HG03354 (cell line): ENCODE measurements at regions not wholly inside any gene's neighbourhood (a gene's known extent, or its start where the extent isn't known, plus 50 kb on each side); places are given as distances from the start of the nearest gene placed in this dataset.
"Not testable (repeated sequence)": the region's sequence is repeated elsewhere in the genome, so short reads cannot be mapped to it uniquely, and the experiment has no call there.

Experiments
- ATAC-seq: cut with Tn5 transposase; IDR thresholded peaks from one replicate; pipeline ENCODE4 v1.9.1; 2021; ENCODE audit warnings: mild to moderate bottlenecking; ENCODE audit not compliant: unreplicated experiment, poor library complexity, severe bottlenecking

- ATAC-seq, result no peak
Observed at GRCh38 chr6:96276305-96276704, 245.3 kb upstream of the UFL1 start.

- no peak for ATAC-seq
Observed at GRCh38 chr6:96276856-96277255, 244.8 kb upstream of the UFL1 start.

DNA sequence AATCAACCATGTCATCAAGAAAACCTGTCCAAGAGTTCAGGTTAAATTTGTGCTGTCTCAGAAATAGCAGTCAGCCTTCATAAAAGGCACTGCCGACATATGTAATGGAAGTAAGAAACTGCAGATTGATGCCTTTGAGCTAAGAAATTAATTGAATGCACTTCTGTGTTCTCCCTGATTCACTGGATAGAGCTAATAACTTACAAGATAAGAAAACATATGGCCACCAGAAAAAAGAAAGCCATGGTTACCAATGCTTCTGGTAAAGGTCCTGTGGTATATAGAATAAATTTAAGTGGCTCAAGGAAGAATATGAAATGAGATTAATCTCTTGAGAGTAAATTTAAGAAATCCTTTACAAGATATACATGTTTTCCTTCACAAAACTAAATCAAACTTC is 242.5 kb upstream of the UFL1 start:
- ATAC-seq, result no peak

GRCh38 chr6:96286503-96286902 is 235.1 kb upstream of the UFL1 start:
- ATAC-seq, result no peak

DNA sequence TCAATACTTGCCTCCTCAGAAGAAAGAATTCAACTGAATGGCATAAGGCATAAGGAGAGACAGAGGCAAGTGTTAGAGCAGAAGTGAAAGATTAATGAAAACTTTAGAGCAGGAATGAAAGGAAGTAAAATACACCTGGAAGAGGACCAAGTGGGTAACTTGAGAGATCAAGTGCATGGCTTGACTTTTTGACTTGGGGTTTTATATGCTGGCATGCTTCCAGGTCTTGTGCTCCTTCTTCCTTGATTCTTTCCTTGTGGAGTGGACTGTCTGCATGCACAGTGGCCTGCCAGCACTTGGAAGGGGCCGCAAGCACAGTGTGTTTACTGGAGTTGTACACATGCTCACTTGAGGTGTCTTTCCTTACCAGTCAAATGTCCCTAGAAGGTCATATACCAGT is 222.1 kb upstream of the UFL1 start:
- no peak for ATAC-seq

GRCh38 chr6:96301023-96301422 is 220.6 kb upstream of the UFL1 start:
- ATAC-seq, result no peak

- ATAC-seq, result no peak
Observed at GRCh38 chr6:96301781-96302180, 219.8 kb upstream of the UFL1 start.

DNA sequence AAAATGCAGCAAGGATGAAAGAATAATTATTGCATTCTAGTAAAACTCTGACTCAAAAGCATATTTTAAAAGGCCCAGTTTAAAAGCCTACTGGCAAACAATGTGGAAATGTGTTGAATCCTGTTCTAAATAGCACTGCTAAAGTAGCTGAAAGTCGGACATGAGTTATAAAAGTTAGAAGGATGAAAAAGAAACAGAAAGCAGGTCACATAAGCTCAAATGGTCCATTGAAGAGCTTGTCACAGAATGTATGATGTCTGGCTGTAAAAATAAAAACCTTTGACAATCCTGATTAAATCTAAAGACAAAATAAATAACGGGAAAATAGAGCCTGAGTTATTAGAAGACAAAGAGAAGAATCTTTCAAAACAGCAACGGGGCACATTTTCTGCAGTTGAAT is 218.6 kb upstream of the UFL1 start:
- no peak for ATAC-seq

DNA sequence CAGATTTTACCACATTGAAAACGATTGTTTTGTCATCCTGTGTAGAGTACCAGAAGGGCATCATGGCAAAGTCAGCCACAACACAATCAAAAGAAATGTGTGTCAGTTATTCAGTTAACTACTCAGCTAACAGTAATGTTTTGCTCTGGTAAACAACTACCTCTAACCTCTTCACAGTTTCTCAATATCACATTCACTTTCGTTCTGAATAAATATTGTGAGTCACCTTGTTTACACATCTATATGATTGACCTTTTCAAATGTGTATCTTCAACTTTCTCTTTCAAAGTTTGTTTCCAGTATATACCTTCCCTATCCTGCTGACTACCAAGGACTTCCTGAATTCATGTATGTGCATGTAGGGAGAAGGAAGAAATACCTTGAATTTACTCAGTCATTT is 216.6 kb upstream of the UFL1 start:
- peak; percentile 89 for ATAC-seq

DNA sequence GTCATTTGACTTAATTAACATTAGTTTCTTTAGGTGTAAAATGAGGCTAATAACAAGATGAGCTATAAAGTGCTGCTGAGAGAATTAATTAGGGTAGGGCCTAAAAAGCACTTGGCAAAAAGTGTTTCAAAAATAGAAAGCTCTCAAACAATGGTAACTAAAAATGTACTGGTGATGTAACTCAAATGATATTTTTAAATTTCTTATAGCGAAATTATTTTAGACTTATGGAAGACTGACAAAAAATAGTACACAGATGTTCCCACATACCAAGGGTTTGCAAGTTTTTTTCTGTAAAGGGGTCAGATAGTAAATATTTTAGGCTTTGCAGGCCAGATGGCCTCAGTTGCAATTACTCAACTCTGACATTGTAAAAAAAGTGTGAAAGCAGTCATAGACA is 190.7 kb upstream of the UFL1 start:
- no peak for ATAC-seq

GRCh38 chr6:96340164-96340563 is 181.4 kb upstream of the UFL1 start:
- ATAC-seq, result no peak

DNA sequence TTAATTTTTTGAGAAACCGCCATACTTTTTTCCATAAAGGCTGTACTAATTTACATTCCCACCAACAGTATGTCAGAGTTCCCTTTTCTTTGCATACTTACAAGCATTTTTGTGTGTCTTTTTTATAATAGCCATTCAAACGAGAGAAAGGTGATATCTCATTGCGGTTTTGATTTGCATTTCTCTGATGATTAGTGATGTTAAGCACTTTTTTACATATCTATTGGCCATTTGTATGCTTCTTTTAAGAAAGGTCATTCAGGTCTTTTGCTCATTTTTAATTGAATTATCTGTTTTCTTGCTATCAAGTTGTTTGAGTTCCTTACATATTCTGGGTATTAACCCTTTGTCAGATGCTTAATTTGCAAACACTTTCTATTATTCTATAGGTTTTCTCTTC is 176.1 kb upstream of the UFL1 start:
- no peak for ATAC-seq

DNA sequence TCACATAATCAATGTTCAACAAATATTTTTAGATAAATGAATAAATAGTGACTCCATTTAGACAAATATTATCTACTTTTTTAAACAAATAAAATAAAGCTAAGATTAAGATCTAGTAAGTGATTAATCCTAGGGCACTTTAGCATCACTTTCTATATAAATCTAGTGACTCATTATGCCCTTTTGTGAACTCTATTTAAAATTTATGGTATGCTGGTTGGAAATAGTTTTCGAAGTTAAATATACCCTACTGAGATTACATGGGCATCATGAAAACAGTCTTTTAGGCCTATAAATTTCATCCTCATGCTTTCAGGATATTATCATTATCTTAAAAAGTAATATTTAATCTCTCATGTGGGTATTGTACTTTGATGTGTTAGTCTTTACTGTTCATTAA is 140.4 kb upstream of the UFL1 start:
- ATAC-seq, result no peak

GRCh38 chr6:96391776-96392360 is 129.7 kb upstream of the UFL1 start:
- ATAC-seq, result peak; percentile 77

DNA sequence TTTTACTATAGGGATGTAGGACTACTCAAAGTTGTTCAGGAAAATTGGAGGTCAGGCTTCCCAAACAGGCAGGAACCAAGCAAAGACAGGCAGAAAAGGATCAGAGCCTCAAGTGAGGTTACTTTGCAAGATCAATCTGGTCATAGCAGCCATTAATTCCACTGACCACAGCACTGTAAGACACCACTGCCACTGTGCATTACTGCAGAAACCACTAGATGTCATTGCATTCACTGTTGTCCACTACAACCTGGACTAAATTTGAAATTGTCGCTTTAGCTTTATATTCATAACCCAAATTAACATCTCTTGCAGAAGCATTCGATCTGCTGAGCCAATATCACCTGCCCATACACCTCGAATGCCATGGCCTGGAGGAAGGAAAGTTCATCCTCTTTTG is 126.9 kb upstream of the UFL1 start:
- no peak for ATAC-seq

DNA sequence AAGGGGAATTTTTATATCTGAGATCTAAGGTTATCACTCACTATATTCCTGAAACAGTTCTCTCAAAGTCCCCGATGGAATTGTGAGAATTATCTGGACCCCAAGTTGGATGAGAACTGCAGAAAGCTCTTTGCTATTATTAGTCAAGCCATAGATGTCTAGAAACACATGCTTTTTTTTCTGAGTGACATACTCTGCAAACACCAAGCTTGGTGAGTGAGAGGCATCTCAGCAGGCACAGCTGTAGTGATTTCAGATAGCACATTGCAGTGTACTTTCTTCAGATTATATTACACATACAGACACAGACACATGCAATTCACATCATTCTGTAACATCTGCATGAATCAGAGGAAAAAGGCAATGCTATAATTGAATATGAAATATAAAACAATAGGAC is 111.1 kb upstream of the UFL1 start:
- no peak for ATAC-seq

- ATAC-seq, result no peak
Observed at GRCh38 chr6:96420294-96420693, 101.3 kb upstream of the UFL1 start.

- ATAC-seq, result no peak
Observed at GRCh38 chr6:96433950-96434349, 87.7 kb upstream of the UFL1 start.

DNA sequence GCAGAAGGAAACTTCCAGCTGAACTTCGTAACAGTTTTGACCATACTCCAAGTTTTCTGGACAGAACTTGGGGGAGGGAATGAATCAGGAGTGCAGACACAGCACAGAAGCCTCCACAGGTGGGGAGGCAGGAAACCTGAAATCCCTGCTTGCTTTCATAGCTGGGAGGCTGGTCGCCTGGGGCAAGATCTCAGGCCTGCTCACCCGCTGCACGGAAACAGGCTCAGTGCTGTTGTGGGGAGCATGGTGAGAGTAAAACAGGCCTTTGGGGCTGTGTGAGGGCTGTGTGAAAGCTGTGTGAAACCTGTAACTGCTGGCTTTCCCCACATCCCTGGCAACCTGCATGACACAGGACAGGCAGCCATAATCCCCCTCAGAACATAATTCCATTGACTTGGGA is 85.2 kb upstream of the UFL1 start:
- no peak for ATAC-seq

- ATAC-seq, result not testable (repeated sequence)
Observed at GRCh38 chr6:96437228-96437627, 84.4 kb upstream of the UFL1 start.

DNA sequence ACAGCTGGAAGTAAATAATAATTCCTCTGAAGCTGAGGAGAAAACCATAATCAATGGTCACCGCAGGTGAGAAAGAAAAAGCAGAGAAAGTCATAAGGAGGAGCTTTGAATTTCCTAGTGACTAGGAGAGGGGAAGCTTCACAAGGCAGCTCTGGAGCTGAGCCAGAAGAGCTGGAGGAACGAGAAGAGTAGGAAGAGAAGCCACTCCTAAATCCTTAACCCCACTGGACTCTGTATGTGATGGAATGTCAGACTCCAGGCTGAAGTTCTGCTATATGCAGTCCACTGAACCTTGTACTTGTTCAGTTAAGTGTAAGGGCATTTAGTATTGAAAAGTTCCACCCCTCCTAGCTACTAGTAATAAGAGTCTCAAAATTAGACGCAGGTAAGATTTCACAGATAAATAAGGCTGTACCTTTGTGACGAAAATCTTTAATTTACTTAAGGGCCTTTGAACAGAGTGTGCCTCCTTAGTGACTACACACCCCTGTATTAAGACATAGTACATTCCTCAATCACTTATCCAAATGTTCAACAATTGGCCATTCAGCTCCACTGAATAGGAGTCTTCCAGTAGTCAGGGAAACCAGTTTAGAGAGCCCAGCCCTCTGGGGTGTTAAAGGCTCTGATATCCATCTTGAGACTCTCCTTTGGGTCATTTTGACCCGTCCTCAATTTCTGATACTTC is 71.4 kb upstream of the UFL1 start:
- no peak for ATAC-seq

- no peak for ATAC-seq
Observed at GRCh38 chr6:96450770-96451130, 70.9 kb upstream of the UFL1 start.
